HCT116 (cell line): ENCODE measurements at regions not wholly inside any gene's neighbourhood (a gene's known extent, or its start where the extent isn't known, plus 50 kb on each side); places are given as distances from the start of the nearest gene placed in this dataset.

ENCODE experiments used
- ATAC-seq: fragments of 200-7000 bp; cut with Tn5 transposase; 2 replicates; pipeline ENCODE4 v1.9.1; 2020; ENCODE audit warnings: mild to moderate bottlenecking, moderate library complexity
- BruUV-seq: library from RNA; stranded (reverse); fragments of 400-500 nt; replicated peaks from 2 replicates; lab custom pipeline; 2021; lab: Mats Ljungman, UMichigan
- CTCF ChIA-PET: fragments of 300-600 bp; sonication (Branson Sonifier 250); formaldehyde crosslinking; loops from one replicate; lab custom pipeline; 2021; ENCODE audit warnings: antibody characterized with exemption; lab: Charles Lee
- POLR2A ChIA-PET: fragments of 300-600, 350-600 bp; sonication (Branson Sonifier 250); formaldehyde crosslinking; loops from one replicate; lab custom pipeline; 2021; ENCODE audit warnings: antibody characterized with exemption; lab: Charles Lee
- RAD21 ChIA-PET, 2 experiments: fragments of 300-600 bp; sonication (Branson Sonifier 250); formaldehyde crosslinking; loops; one replicate each; lab custom pipeline; 2023; ENCODE audit warnings: low total read pairs in 2 of 2; ENCODE audit not compliant: uncharacterized antibody in 2 of 2, unreplicated experiment in 2 of 2, low non-redundant PET in 1 of 2; lab: Charles Lee
- DNase-seq: peaks from one replicate; pipeline ENCODE4 v3.0.0-alpha.2; 2010; ENCODE audit warnings: low read depth, low spot score
- H2AFZ ChIP-seq: fragments of 200-600 bp; shearing (Covaris generic), sonication (generic); 2 replicates; pipeline ENCODE4 v1.6.1; 2017; ENCODE audit warnings: low read depth, mixed run types, mixed read lengths, antibody characterized with exemption, low read length; ENCODE audit not compliant: poor library complexity, severe bottlenecking
- H3K27ac ChIP-seq: 2 replicates; pipeline ENCODE4 v1.5.1; 2012; ENCODE audit warnings: low read depth, low read length
- H3K27me3 ChIP-seq: fragments of 200-600 bp; sonication (generic); 2 replicates; pipeline ENCODE4 v1.6.1; 2016; ENCODE audit warnings: mixed run types, low read length, mixed read lengths; ENCODE audit not compliant: insufficient read depth
- H3K36me3 ChIP-seq, 2 experiments: fragments of 200-500 bp in 1 of 2; fragments of 200-600 bp in 1 of 2; sonication (Bioruptor generic) in 1 of 2; sonication (generic) in 1 of 2; 2 replicates each; pipeline versions ENCODE4 v1.5.1 to v1.6.1; 2014 to 2016; ENCODE audit warnings: low read length in 2 of 2, inconsistent platforms in 1 of 2, mixed read lengths in 1 of 2, mixed run types in 1 of 2; ENCODE audit not compliant: insufficient read depth in 2 of 2, control insufficient read depth in 1 of 2
- H3K4me1 ChIP-seq, 2 experiments: fragments of 200-600 bp in 1 of 2; sonication (generic) in 1 of 2; 2 replicates each; pipeline versions ENCODE4 v1.5.1 to v1.6.1; 2012 to 2017; ENCODE audit warnings: low read length in 2 of 2, inconsistent platforms in 1 of 2, mild to moderate bottlenecking in 1 of 2, mixed read lengths in 1 of 2, mixed run types in 1 of 2, moderate library complexity in 1 of 2; ENCODE audit not compliant: insufficient read depth in 2 of 2, control insufficient read depth in 1 of 2
- H3K4me2 ChIP-seq: fragments of 200-600 bp; sonication (generic); 2 replicates; pipeline ENCODE4 v1.6.1; 2017; ENCODE audit warnings: mixed run types, low read length, mixed read lengths
- H3K4me3 ChIP-seq, 2 experiments: fragments of 200-600 bp in 1 of 2; sonication (generic) in 1 of 2; replicated peaks in 1 of 2; 2 replicates each; pipeline ENCODE4 v1.5.1; 2011 to 2016; ENCODE audit warnings: low read length in 2 of 2, control low read depth in 1 of 2, low read depth in 1 of 2, mild to moderate bottlenecking in 1 of 2, mixed read lengths in 1 of 2, mixed run types in 1 of 2
- H3K79me2 ChIP-seq: fragments of 200-600 bp; sonication (generic); 2 replicates; pipeline ENCODE4 v1.6.1; 2017; ENCODE audit warnings: mild to moderate bottlenecking, mixed run types, low read length, moderate library complexity, mixed read lengths; ENCODE audit not compliant: insufficient read depth
- H3K9ac ChIP-seq: fragments of 200-600 bp; sonication (generic); 2 replicates; pipeline ENCODE4 v1.6.1; 2016; ENCODE audit warnings: low read length, mixed read lengths
- H3K9me2 ChIP-seq: fragments of 200-600 bp; sonication (generic), shearing (Covaris generic); 2 replicates; pipeline ENCODE4 v1.6.1; 2017; ENCODE audit warnings: mixed run types, mild to moderate bottlenecking, moderate library complexity; ENCODE audit not compliant: insufficient read depth
- H3K9me3 ChIP-seq, 2 experiments: fragments of 200-500 bp in 1 of 2; fragments of 200-600 bp in 1 of 2; sonication (Bioruptor generic) in 1 of 2; sonication (generic) in 1 of 2; 2 replicates each; pipeline ENCODE4 v1.6.1; 2014 to 2017; ENCODE audit warnings: low read length in 2 of 2, mixed read lengths in 2 of 2, inconsistent platforms in 1 of 2, low read depth in 1 of 2, mild to moderate bottlenecking in 1 of 2, mixed run types in 1 of 2, moderate library complexity in 1 of 2; ENCODE audit not compliant: control insufficient read depth in 1 of 2, insufficient read depth in 1 of 2
- H4K20me1 ChIP-seq: fragments of 200-600 bp; sonication (generic), shearing (Covaris generic); 2 replicates; pipeline ENCODE4 v1.6.1; 2017; ENCODE audit warnings: mixed run types, mild to moderate bottlenecking, moderate library complexity; ENCODE audit not compliant: insufficient read depth
- CEBPB ChIP-seq: IDR thresholded peaks from 2 replicates; pipeline ENCODE4 v1.6.1; 2012; ENCODE audit warnings: low read depth
- EZH2phosphoT487 ChIP-seq: fragments of 200-600 bp; IDR thresholded peaks from 2 replicates; pipeline ENCODE4 v1.6.1; 2018; ENCODE audit warnings: antibody characterized with exemption, borderline replicate concordance
- FOSL1 ChIP-seq: IDR thresholded peaks from 2 replicates; pipeline ENCODE4 v1.6.1; 2012; ENCODE audit warnings: low read depth
- REST ChIP-seq: IDR thresholded peaks from 2 replicates; pipeline ENCODE4 v1.6.1; 2012; ENCODE audit warnings: low read depth
- SIN3A ChIP-seq: IDR thresholded peaks from 2 replicates; pipeline ENCODE4 v1.6.1; 2012; ENCODE audit warnings: low read depth
- SP1 ChIP-seq: IDR thresholded peaks from 2 replicates; pipeline ENCODE4 v1.6.1; 2012; ENCODE audit warnings: low read depth
- SRF ChIP-seq: IDR thresholded peaks from 2 replicates; pipeline ENCODE4 v1.6.1; 2012; ENCODE audit warnings: low read depth
- intact Hi-C: fragments of 100-400 bp; cut with micrococcal nuclease; formaldehyde crosslinking; loops from 2 replicates; pipeline ENCODE4 v1.10.0; 2022
- TF ChIP-seq, protein P1 (sequence below): IDR thresholded peaks from 2 replicates; pipeline ENCODE4 v1.6.1; 2012

DNA sequence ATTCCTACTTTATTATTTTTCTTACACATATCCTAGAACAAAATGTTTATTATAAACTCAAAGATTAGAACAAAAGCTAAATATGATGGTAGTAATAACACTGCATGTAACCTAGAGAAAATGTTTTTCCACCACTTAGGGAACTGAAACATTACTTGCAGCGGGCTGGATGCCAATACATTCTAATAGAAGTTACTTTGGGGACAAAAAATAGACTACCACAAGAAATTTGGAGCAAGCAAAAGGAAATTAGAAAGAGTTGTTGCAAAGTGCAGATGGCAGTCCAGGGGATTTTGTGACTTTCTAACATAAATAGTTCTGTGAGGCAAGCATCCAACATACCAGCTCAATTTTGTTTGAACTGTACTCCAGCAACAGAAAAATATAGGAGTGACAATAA is 255.3 kb upstream of the GRIN3A start (continued):
- TF ChIP-seq SP1 (no peak), SRF (no peak), CEBPB (no peak), FOSL1 (no peak), EZH2phosphoT487 (no peak), REST (no peak)
- TF ChIP-seq, all 23 proteins: peak for 0

DNA sequence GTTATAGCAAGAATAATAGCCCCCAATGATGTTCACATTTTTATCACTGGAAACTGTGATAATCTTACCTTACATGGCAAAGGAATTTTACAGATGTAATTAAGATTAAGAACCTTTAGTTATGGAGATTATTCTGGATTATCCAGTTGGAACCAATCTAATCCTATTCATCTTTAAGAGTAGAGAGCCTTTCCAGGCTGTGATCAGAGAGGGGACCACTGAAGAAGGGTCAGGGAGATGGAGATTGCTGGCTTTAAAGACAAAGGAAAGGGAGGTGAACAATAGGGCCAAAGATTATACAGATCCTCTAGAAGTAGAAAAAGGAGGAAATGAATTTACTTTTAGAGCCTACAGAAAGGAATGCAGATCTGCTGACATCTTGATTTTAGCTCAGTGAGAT is 253.5 kb upstream of the GRIN3A start:
- no peak overlapping the region for H3K4me3 ChIP-seq
- ChIA-PET POLR2A (no interaction called here), CTCF (no interaction called here), RAD21 (no interaction called here)
- H3K36me3 ChIP-seq, result no peaks in the 10 kb centered on the region
- no peak overlapping the region for H3K9ac ChIP-seq
- DNase-seq (no peak), ATAC-seq (no peak)
- no peak overlapping the region for H3K4me2 ChIP-seq
- intact Hi-C loops, result no loop called here
- no peaks in the 10 kb centered on the region; a peak in 1 of 4 replicates for H3K9me3 ChIP-seq
- TF ChIP-seq, protein P1, sequence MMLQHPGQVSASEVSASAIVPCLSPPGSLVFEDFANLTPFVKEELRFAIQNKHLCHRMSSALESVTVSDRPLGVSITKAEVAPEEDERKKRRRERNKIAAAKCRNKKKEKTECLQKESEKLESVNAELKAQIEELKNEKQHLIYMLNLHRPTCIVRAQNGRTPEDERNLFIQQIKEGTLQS, result no peak
- TF ChIP-seq SIN3A, result no peak
- H3K4me1 ChIP-seq, result no peaks in the 10 kb centered on the region
- H3K79me2 ChIP-seq, result no peaks in the 10 kb centered on the region
- no peaks in the 10 kb centered on the region for H3K27me3 ChIP-seq
- H3K27ac ChIP-seq, result no peak overlapping the region
- H3K9me2 ChIP-seq, result no peaks in the 10 kb centered on the region
- no peaks in the 10 kb centered on the region for H4K20me1 ChIP-seq
- no peak overlapping the region for H2AFZ ChIP-seq
- BruUV-seq, result no TSS peak
